OCI-LY1 (cell line): ENCODE measurements at regions not wholly inside any gene's neighbourhood (a gene's known extent, or its start where the extent isn't known, plus 50 kb on each side); places are given as distances from the start of the nearest gene placed in this dataset.

ENCODE experiments used
- EZH2 ChIP-seq: fragments of 200-600 bp; sonication (generic), shearing (Covaris generic); IDR thresholded peaks from 2 replicates; pipeline ENCODE4 v1.8.0; 2017; ENCODE audit warnings: borderline replicate concordance, mixed run types, mild to moderate bottlenecking, antibody characterized with exemption, low read length, moderate library complexity, mixed read lengths
- TF ChIP-seq, protein P1 (sequence below): fragments of 200-600 bp; sonication (generic), shearing (Covaris generic); IDR thresholded peaks from 2 replicates; pipeline ENCODE4 v1.5.1; 2017; ENCODE audit warnings: mild to moderate bottlenecking, antibody characterized with exemption, low read length, moderate library complexity, mixed read lengths

DNA sequence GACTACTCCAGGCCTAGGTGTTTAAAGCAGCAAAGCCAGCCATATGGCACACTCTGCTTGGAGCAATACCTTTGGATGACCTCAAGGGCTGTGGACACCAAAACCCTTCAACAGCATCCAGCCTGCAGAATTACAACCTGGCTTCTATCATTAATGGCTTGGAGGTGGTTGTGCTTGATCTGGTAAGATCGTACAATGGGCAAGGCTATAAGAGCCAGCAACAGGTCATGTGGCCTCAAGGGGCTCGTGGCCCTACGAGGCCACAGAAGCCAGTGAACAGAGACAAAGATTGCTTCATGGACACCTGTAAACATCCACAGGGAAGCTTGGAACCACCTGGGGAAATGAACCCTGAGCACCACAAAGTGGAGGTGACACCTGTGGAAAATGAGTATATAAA is 657.3 kb downstream of the BCL11B start:
- TF ChIP-seq, protein P1, sequence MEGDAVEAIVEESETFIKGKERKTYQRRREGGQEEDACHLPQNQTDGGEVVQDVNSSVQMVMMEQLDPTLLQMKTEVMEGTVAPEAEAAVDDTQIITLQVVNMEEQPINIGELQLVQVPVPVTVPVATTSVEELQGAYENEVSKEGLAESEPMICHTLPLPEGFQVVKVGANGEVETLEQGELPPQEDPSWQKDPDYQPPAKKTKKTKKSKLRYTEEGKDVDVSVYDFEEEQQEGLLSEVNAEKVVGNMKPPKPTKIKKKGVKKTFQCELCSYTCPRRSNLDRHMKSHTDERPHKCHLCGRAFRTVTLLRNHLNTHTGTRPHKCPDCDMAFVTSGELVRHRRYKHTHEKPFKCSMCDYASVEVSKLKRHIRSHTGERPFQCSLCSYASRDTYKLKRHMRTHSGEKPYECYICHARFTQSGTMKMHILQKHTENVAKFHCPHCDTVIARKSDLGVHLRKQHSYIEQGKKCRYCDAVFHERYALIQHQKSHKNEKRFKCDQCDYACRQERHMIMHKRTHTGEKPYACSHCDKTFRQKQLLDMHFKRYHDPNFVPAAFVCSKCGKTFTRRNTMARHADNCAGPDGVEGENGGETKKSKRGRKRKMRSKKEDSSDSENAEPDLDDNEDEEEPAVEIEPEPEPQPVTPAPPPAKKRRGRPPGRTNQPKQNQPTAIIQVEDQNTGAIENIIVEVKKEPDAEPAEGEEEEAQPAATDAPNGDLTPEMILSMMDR = no peak
- TF ChIP-seq EZH2 = no peak
